Stomach smooth muscle (tissue), 2 donors: ENCODE measurements at regions not wholly inside any gene's neighbourhood (a gene's known extent, or its start where the extent isn't known, plus 50 kb on each side); places are given as distances from the start of the nearest gene placed in this dataset.

ENCODE experiments used
- H3K27ac ChIP-seq: one replicate; pipeline ENCODE4 v1.7.0; 2013; ENCODE audit warnings: mild to moderate bottlenecking, low read length, inconsistent platforms
- H3K27me3 ChIP-seq, 2 donors: one replicate each; pipeline ENCODE4 v1.7.0; 2013; ENCODE audit warnings: low read length in 2 of 2; ENCODE audit not compliant: insufficient read depth in 2 of 2, control insufficient read depth in 1 of 2
- H3K36me3 ChIP-seq, 2 donors: one replicate each; pipeline ENCODE4 v1.7.0; 2013; ENCODE audit warnings: low read length in 2 of 2; ENCODE audit not compliant: control insufficient read depth in 2 of 2, insufficient read depth in 2 of 2
- H3K4me1 ChIP-seq: one replicate; pipeline ENCODE4 v1.7.0; 2013; ENCODE audit warnings: low read length; ENCODE audit not compliant: control insufficient read depth, insufficient read depth
- H3K4me3 ChIP-seq, 2 donors: one replicate each; pipeline ENCODE4 v1.7.0; 2013; ENCODE audit warnings: low read length in 2 of 2
- H3K9ac ChIP-seq, 2 donors: one replicate each; pipeline ENCODE4 v1.7.0; 2013; ENCODE audit warnings: low read length in 2 of 2, mild to moderate bottlenecking in 1 of 2
- H3K9me3 ChIP-seq, 2 donors: one replicate each; pipeline ENCODE4 v1.7.0; 2013; ENCODE audit warnings: low read length in 2 of 2; ENCODE audit not compliant: control insufficient read depth in 2 of 2
- donor health status: healthy.
- donor health status: Pancreatic carcinoma.

GRCh38 chr16:65658349-65658748, 536.5 kb upstream of the CDH11 start:
- H3K27me3 ChIP-seq = no peaks in the 10 kb centered on the region
- H3K27ac ChIP-seq = no peak overlapping the region
- H3K36me3 ChIP-seq = no peaks in the 10 kb centered on the region
- no peak overlapping the region for H3K4me3 ChIP-seq
- H3K9me3 ChIP-seq = no peaks in the 10 kb centered on the region
- H3K4me1 ChIP-seq = no peaks in the 10 kb centered on the region
- no peak overlapping the region for H3K9ac ChIP-seq

DNA sequence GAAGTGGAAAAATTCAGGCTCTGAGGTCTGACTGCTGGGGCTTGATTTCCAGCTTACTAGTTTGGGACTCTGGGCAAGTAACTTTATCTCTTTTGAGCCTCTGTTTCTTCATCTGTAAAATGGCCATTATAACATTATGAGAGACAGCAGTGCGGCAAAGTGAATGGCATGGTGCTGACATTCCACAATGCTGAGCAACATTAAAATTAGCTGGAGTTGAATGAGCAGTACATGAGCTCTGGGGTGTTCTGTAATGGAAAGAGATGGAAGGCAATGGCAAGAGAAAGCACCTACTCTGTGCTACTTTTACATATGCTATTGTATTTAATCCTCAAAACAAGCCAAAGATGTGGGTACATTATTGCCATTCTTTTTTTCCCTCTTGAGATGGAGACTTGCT, 535.7 kb upstream of the CDH11 start:
- Histone ChIP-seq H3K27me3 (no peaks in the 10 kb centered on the region), H3K9me3 (no peaks in the 10 kb centered on the region), H3K27ac (no peak overlapping the region), H3K4me1 (no peaks in the 10 kb centered on the region), H3K9ac (no peak overlapping the region), H3K4me3 (no peak overlapping the region), H3K36me3 (no peaks in the 10 kb centered on the region)

DNA sequence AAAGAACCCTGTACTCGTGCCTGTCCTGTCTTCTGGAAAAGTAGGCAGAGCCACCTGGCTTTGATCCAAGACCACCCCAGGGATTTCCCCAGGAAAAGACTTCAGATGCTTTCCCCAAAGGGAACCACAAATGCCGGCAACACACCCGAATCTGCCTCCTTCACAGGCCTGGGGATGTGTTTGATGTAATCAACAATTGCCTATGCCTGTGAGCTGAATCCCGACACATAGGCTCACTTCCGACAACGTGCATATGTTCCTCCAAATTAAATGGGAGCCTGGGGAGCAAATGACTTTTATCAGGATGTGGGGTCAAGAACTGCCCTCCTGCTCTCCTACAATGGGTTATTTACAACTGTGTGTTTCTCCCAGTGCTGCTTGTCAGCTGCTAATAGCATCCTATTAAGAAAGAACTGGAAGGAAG, 535.2 kb upstream of the CDH11 start:
- Histone ChIP-seq H3K27me3 (no peaks in the 10 kb centered on the region), H3K4me1 (no peaks in the 10 kb centered on the region), H3K9ac (no peak overlapping the region), H3K36me3 (no peaks in the 10 kb centered on the region), H3K4me3 (no peak overlapping the region), H3K9me3 (no peaks in the 10 kb centered on the region), H3K27ac (no peak overlapping the region)

DNA sequence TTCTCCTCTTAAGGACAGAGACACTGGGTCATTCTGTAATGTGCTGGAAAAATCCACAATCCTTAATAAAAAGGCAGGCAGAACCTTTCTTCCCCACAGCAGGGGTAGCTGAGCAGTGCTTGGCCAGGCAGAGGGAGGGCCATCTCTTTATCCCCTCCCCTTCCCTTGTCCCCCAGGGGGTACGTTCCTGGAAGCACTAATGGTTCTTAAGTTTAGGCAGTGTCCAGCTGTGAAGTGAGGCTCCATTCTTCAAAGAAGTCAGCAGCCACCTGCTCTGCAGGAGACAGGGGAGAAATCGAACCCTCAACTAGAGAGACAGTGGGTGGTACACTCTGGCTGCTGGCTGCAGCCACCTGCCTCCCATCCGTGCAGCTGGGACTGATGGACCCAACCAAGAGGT, 533.9 kb upstream of the CDH11 start:
- Histone ChIP-seq H3K4me3 (no peak overlapping the region), H3K27ac (no peak overlapping the region), H3K9ac (no peak overlapping the region), H3K36me3 (no peaks in the 10 kb centered on the region), H3K4me1 (no peaks in the 10 kb centered on the region), H3K27me3 (no peaks in the 10 kb centered on the region), H3K9me3 (no peaks in the 10 kb centered on the region)

DNA sequence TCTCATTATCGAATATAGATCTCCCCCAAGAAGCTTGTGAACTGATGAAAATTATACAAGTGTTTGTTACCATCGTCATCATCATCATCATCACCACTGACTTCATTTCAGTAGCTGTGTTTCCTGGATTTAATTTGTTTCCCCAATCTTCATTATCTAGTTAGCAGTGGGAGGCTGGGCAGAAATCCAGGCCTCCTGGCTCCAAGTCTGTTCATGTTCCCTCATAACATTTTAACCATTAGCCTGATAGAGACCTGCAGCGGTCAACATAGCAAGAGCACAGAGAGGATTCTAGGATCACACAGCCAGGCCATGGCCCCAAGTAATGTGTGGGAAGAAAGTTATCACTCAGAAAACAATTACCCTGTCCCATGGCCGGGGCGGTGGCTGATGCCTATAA, 526.2 kb upstream of the CDH11 start:
- H3K9me3 ChIP-seq = no peaks in the 10 kb centered on the region
- no peak overlapping the region for H3K9ac ChIP-seq
- no peaks in the 10 kb centered on the region for H3K27me3 ChIP-seq
- H3K4me1 ChIP-seq = no peaks in the 10 kb centered on the region
- no peaks in the 10 kb centered on the region for H3K36me3 ChIP-seq
- H3K4me3 ChIP-seq = no peak overlapping the region
- no peak overlapping the region for H3K27ac ChIP-seq

GRCh38 chr16:65644821-65645220, 523.0 kb upstream of the CDH11 start:
- no peak overlapping the region for H3K9ac ChIP-seq
- no peaks in the 10 kb centered on the region for H3K9me3 ChIP-seq

GRCh38 chr16:65641762-65642289, 520.0 kb upstream of the CDH11 start:
- no peaks in the 10 kb centered on the region for H3K9me3 ChIP-seq
- no peaks in the 10 kb centered on the region for H3K4me1 ChIP-seq
- H3K9ac ChIP-seq = no peak overlapping the region
- no peaks in the 10 kb centered on the region for H3K27me3 ChIP-seq
- no peak overlapping the region for H3K27ac ChIP-seq
- no peaks in the 10 kb centered on the region for H3K36me3 ChIP-seq
- H3K4me3 ChIP-seq = no peak overlapping the region

More at GRCh38 chr16:65644821-65645220, 523.0 kb upstream of the CDH11 start:
- H3K4me1 ChIP-seq = no peaks in the 10 kb centered on the region
- H3K36me3 ChIP-seq = no peaks in the 10 kb centered on the region
- H3K4me3 ChIP-seq = no peak overlapping the region
- no peak overlapping the region for H3K27ac ChIP-seq
- H3K27me3 ChIP-seq = no peaks in the 10 kb centered on the region

DNA sequence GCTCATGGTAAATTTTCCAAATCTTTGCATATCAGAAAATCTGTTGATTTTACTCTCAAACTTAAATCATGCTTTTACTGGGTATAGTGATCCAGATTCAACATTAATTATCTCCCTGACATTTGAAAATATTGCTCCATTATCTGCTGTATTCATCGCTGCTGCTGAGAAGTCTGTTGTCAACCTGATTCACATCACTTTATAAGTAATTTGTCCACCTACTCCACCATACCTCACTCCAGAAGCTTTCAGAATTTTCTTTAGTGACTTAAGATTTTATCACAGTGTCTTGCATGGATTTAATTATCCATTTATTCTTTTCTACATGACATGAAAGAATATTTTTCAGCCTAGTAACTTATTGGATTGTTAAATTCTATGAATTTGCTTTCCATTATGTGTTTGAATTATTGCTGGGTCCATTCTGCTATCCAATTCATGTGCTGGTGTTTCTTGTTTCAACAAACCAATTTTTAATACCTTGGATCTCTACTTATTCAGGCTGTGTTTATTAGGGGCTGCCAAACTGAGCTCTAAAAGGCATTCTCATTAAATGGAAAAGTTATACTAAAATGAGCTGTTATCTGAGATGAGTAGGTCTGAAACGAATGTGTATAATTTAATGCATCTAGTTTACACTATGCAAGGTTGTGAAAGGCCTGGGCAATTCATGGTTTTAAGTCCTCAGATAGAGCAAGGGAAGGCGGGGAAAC, 519.3 kb upstream of the CDH11 start:
- H3K9me3 ChIP-seq = no peaks in the 10 kb centered on the region
- H3K27ac ChIP-seq = no peak overlapping the region
- H3K27me3 ChIP-seq = no peaks in the 10 kb centered on the region
- no peaks in the 10 kb centered on the region for H3K4me1 ChIP-seq
- no peak overlapping the region for H3K4me3 ChIP-seq
- H3K36me3 ChIP-seq = no peaks in the 10 kb centered on the region
- no peak overlapping the region for H3K9ac ChIP-seq

- H3K27ac ChIP-seq = no peak overlapping the region
- no peaks in the 10 kb centered on the region for H3K9me3 ChIP-seq
- H3K36me3 ChIP-seq = no peaks in the 10 kb centered on the region
- H3K27me3 ChIP-seq = no peaks in the 10 kb centered on the region
- no peak overlapping the region for H3K4me3 ChIP-seq
- no peak overlapping the region for H3K9ac ChIP-seq
- H3K4me1 ChIP-seq = no peaks in the 10 kb centered on the region
Observed at GRCh38 chr16:65634833-65635232, 513.0 kb upstream of the CDH11 start.

- Histone ChIP-seq H3K4me1 (no peaks in the 10 kb centered on the region), H3K27ac (no peak overlapping the region), H3K9ac (no peak overlapping the region), H3K4me3 (no peak overlapping the region), H3K36me3 (no peaks in the 10 kb centered on the region), H3K9me3 (no peaks in the 10 kb centered on the region), H3K27me3 (no peaks in the 10 kb centered on the region)
Observed at GRCh38 chr16:65634291-65634690, 512.4 kb upstream of the CDH11 start.

DNA sequence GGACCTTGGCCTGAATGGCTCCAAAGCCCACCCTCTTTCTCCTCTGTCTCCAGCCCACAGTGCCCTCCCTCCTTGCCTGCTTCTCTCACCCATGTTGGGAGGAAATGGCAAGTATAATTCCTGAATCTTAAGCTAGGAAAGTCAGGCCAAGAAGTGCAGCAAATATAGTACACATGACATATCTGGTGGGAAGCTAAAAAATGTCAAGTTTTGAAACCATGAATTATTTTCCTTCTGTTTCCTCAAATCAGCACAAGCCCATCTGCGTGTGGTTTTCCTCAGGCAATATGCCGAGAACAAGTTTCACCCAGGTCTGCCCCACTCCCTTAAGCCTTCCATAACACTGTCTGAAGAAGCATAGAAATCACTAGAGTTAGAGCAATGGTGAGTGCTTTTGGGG, 502.8 kb upstream of the CDH11 start:
- Histone ChIP-seq H3K4me3 (no peak overlapping the region), H3K9ac (no peak overlapping the region), H3K27ac (no peak overlapping the region), H3K27me3 (peaks cover 0 to 5% of the 10 kb centered on the region in 2 donors), H3K36me3 (no peaks in the 10 kb centered on the region), H3K4me1 (no peaks in the 10 kb centered on the region), H3K9me3 (peaks cover 0 to 3% of the 10 kb centered on the region in 2 donors)
